ENCODE measurements at regions not wholly inside any gene's neighbourhood (a gene's known extent, or its start where the extent isn't known, plus 50 kb on each side); places are given as distances from the start of the nearest gene placed in this dataset.

DNA sequence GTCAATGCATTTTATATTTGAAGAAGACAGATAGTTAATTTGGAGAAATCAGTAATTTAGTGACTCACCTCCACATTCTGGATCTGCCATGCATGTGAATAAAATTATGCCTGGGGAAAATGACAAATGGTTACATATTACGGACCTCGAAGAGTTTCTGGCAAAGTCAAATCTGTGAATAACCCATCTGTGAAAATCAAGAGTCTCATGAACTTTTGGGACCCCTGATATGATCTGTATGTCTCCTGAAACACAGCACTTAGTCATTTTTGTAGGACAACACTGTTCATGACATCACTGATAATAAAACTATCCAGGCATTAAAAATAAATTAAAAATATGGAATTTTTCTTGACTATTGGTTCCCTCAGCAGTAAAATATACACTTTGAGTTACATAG, 584.5 kb downstream of the TLE4 start:
- no peak for DNase-seq (ENCODE audit: low spot score)
- intact Hi-C loops (cut with DNase I) = no loop called here

- DNase-seq (ENCODE audit: low spot score) = no peak
- intact Hi-C loops (cut with DNase I) = no loop called here
Observed at GRCh38 chr9:80147866-80148265, 576.1 kb downstream of the TLE4 start.

DNA sequence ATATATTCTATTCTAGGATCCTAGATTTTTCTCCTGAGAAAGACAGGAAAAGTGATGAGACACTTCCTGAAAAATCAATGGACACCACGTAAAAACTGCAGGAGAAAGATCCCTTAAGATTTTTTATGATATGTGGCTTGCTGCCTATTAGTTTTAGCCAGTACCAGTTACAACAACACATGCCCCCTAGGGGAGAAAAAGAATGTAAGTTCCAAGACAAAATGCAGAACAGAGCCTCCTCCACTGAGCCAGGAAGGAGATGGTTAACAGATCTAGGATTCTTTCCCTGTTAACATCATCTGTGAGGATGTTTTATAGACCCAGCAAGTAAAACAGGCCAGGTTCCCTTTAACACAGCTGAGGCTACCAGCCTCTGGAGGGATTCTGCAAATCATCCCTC, 574.7 kb downstream of the TLE4 start:
- no peak for DNase-seq (ENCODE audit: low spot score)
- intact Hi-C loops (cut with DNase I) = no loop called here

DNA sequence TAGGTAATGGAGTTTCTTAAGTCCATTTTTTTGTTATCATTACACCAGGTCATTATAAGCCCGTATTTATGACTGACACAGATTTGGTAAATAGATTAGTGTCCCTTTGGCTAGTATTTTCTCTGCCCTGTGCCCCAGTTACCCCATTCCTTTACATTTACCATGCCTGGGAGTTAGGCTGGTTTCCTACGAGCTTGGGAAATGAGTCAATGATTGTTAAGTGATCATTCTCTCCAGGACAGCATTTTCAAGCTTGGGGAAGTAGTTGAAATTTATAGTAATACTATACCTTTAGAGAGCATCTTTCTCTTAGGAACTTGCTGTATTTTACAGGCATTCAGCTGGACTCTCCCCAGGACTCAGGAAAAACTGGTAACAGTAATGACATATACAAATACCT, 573.1 kb downstream of the TLE4 start:
- DNase-seq (ENCODE audit: low spot score) = no peak
- intact Hi-C loops (cut with DNase I) = no loop called here

- DNase-seq (ENCODE audit: low spot score) = no peak
- intact Hi-C loops (cut with DNase I) = no loop called here
Observed at GRCh38 chr9:80144406-80144805, 572.6 kb downstream of the TLE4 start.

DNA sequence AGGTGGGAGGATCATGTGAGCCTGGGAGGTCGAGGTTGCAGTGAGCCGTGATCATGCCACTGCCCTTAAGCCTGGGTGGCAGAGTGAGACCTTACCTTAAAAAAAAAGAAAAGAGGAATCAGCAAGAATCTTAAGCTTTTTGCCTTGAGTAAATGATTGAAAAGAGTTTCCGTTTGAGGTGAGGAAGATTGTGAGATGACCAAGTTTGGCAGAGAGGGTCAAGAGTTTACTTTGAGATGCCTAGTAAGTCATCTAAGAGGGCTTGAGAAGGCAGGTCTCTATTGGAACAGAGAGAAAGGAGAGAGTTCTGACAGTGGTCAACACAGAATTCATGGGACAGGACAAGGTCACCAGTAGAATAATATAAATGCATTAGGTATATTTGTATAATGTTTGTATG, 572.1 kb downstream of the TLE4 start:
- no peak for DNase-seq (ENCODE audit: low spot score)
- intact Hi-C loops (cut with DNase I) = no loop called here

DNA sequence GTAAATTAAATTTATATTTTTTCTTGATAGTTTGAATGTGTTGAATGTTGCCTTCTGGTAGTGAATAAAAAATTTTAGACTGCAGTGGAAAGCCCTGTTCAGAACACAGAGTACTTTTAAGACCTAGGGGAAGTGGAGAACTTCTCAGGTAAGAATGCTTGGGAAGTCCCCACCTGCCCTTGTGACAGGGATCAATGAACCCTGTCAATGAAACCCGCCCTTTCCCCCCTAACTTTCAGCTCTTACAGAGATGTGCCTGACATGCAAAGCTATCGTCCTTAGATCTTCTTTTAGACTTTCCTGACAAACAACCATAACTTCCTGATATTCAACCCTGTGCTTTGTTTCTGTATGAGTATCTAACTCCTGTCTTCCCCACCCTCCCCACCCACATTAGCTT, 562.7 kb downstream of the TLE4 start:
- intact Hi-C loops (cut with DNase I) = no loop called here
- no peak for DNase-seq (ENCODE audit: low spot score)

DNA sequence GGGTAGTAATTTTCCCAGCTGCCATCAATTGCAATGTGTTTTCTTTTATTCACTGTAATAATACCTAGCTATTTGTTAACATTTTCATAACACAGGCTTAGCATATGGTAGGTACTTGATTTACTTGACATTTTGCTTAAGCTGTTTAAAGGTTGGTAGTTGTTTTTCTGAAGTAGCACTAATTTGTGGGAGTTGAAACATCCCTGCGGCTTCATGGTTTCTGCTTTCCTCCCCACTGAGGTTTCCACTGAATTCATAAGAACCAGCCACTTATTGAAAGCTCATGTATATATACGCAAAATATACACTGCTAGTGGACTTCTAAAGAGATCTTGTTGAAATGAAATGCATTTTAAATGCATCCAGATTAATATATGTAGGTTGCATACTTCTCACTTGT, 559.9 kb downstream of the TLE4 start:
- intact Hi-C loops (cut with DNase I) = no loop called here
- DNase-seq (ENCODE audit: low spot score) = no peak

DNA sequence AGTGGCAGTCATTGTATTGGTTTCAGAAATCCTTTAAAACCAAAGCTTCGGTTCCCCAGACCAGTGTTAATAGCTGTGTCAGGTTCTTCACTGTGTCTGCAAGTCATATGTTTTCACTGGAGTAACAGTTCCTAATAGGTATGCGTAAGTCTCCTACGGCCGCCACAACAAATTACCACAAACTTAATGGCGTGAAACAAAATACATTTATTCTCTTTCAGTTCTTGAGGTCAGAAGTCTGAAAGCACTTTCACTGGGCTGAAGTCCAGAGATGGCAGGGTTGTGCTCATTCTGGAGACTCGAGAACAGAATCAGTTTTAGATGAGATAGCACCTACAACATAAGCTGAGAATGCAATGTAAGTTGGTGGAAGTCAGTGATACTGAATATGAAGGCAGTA, 556.2 kb downstream of the TLE4 start:
- intact Hi-C loops (cut with DNase I) = no loop called here
- no peak for DNase-seq (ENCODE audit: low spot score)

- intact Hi-C loops (cut with DNase I) = no loop called here
- DNase-seq (ENCODE audit: low spot score) = no peak
Observed at GRCh38 chr9:80125731-80126264, 554.0 kb downstream of the TLE4 start.

DNA sequence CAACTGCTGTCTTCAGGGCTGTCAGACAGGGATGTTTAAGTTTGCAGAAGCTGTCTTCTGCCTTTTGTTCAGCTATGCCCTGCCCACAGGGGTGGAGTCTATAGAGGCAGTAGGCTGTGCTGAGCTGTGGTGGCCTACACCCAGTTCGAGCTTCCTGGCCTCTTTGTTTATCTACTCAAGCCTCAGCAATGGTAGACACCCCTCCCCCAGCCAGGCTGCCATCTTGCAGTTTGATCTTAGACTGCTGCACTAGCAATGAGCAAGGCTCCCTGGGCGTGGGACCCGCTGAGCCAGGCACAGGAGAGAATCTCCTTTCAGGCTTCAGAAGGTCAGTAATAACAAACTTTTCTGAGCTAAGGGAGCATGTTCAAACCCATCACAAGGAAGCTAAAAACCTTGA, 545.3 kb downstream of the TLE4 start:
- DNase-seq (ENCODE audit: low spot score) = no peak
- intact Hi-C loops (cut with DNase I) = no loop called here

DNA sequence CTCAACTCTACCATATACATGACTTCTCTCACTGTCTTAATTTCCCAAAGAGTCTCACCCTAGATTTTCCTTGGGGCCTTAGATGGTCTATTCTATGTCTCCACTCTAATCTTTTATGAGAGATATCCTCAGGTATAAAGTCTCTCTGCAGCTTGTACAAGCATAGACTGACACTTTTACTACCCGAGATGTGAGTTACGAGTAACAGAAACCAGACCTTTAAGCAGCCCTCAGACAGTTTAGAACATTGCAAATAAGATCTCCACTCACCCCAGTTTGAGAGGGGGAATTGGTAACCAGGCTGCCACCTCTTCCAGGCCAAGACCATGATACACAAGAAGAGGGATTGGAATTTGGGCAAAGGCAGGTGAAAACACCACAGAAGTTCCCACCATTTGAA, 542.5 kb downstream of the TLE4 start:
- no peak for DNase-seq (ENCODE audit: low spot score)

GRCh38 chr9:80107931-80108660, 536.3 kb downstream of the TLE4 start:
- no peak for DNase-seq (ENCODE audit: low spot score)
- intact Hi-C loops (cut with DNase I) = no loop called here

More for the DNA sequence above, 542.5 kb downstream of the TLE4 start:
- intact Hi-C loops (cut with DNase I) = no loop called here

DNA sequence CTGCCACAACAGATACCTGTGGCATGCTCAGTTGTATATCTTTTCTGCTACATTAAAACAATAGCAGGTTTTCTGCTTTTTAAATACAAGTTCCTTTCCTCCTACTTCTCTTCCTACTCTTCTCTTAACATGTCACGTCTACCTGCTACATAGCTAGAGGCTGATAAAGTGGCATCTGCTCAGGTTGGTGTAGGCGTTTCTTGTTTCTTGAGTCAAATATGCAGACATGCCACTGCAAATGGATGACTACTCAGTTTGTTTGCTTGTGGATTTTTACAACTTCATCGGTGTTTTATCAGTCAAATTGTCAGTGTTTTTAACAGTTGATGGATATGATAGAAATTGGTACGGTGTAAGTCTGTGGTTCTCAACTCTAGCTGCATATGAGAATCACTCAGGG, 525.7 kb downstream of the TLE4 start:
- intact Hi-C loops (cut with DNase I) = no loop called here
- DNase-seq (ENCODE audit: low spot score) = no peak

DNA sequence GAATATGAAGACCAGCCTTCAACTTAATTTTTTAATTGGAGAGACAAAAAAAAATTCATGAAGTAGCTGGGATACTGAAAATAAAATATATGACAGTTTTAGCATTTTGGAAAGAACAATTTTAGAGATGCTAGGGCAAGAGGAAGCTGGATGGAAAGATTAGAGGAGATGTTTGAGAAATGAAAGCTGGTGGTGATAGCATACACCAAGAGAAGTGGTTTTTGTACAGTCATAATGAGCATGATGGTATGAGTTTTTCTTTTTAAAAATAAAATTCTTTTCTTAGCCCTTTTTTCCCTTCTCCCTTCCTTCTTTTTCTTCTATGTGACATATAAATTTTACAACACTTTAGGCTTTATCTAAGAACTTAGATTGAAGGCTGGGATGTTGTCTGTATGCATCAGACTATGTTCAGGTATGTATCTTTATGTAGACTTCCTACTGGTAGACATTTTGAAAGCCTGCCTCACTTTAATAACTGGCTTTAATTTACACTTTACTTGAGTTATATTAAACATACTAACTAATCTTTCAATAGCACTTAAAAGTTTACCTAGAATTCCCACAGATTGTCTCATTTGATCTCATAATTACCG, 522.5 kb downstream of the TLE4 start:
- intact Hi-C loops (cut with DNase I) = no loop called here

DNA sequence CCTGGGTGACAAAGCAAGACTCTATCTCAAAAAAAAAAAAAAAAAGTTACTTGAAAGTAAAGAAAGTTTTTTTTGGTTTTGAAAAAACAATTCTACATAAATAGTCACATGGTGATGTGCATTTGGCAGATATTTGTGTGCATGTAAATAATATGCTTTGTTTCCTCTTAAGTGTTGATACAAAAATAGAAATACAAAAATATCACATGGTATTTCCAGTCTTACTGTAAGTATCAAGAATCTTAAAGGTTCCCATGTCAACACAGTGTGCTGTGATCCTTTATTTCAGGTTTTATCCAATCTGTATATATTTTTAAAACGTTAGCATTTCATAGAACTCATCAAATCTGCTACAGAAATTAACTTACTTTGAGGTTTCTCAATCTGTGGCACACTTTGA, 521.9 kb downstream of the TLE4 start:
- intact Hi-C loops (cut with DNase I) = no loop called here
- DNase-seq (ENCODE audit: low spot score) = no peak

More for the DNA sequence above, 522.5 kb downstream of the TLE4 start:
- DNase-seq (ENCODE audit: low spot score) = no peak

DNA sequence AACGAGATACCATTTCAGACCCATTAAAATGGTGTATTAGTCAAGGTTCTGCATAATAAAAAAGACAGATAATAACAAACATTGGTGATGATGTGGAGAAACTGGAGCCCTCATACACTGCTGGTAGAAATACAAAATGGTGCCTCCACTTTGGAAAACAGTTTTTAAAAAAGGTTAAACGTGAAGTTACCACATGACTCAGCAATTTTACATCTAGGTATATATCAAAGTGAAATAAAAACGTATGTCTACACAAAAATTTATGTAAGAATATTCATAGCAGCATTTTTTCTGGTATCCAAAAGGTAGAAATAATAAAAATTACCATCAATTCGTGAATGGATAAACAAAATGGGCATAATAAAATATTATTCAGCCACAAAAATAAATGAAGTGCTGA, 519.8 kb downstream of the TLE4 start:
- intact Hi-C loops (cut with DNase I) = no loop called here
- no peak for DNase-seq (ENCODE audit: low spot score)

GRCh38 chr9:80090317-80090716, 518.6 kb downstream of the TLE4 start:
- no peak for DNase-seq (ENCODE audit: low spot score)
- intact Hi-C loops (cut with DNase I) = no loop called here

GRCh38 chr9:80086822-80087345, 515.1 kb downstream of the TLE4 start:
- no peak for DNase-seq (ENCODE audit: low spot score)
- intact Hi-C loops (cut with DNase I) = no loop called here

DNA sequence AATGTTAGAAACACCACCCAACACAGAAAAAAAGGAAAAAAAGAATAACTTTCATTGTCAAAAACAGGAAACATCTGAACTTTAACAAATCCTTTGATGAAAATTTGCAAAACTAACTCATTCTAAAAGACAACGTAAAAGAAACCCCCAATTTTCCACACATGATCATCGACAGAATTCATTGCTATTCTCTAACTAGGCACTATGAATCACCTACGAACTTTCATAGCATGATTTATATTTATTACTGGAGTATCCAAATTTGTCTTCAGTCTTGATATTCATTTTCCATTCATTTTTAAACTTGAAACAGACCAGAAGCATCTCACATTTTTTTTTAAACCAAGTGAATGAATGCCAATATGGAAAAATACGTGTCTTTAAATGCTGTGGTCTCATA, 514.6 kb downstream of the TLE4 start:
- DNase-seq (ENCODE audit: low spot score) = no peak
- intact Hi-C loops (cut with DNase I) = no loop called here

GRCh38 chr9:80085668-80086067, 513.9 kb downstream of the TLE4 start:
- intact Hi-C loops (cut with DNase I) = no loop called here
- DNase-seq (ENCODE audit: low spot score) = no peak

Measured in cardiac septum (tissue), 1 donor.